A549 (cell line): ENCODE measurements at regions not wholly inside any gene's neighbourhood (a gene's known extent, or its start where the extent isn't known, plus 50 kb on each side); places are given as distances from the start of the nearest gene placed in this dataset.

Experiments
- BHLHE40 ChIP-seq: IDR thresholded peaks from 2 replicates; pipeline ENCODE4 v1.6.1; 2012; ENCODE audit warnings: low read depth, low read length, inconsistent platforms
- CEBPB ChIP-seq, 2 experiments: fragments of >200 bp in 1 of 2; sonication (Bioruptor Twin) in 1 of 2; formaldehyde crosslinking in 1 of 2; IDR thresholded peaks; 2 replicates each; pipeline ENCODE4 v1.6.1; 2012 to 2016
- POLR2A ChIP-seq: IDR thresholded peaks from 2 replicates; pipeline ENCODE4 v1.6.1; 2012; ENCODE audit warnings: mild to moderate bottlenecking, low read length
- TP53 ChIP-seq: fragments of 250-450 bp; sonication (Bioruptor Pico); IDR thresholded peaks from 2 replicates; pipeline ENCODE4 v1.5.0; 2021; ENCODE audit warnings: mild to moderate bottlenecking, moderate library complexity
- TF ChIP-seq, protein P1 (sequence below): fragments of >200 bp; sonication (Bioruptor Twin); formaldehyde crosslinking; IDR thresholded peaks from 3 replicates; pipeline ENCODE4 v1.5.1; 2016

DNA sequence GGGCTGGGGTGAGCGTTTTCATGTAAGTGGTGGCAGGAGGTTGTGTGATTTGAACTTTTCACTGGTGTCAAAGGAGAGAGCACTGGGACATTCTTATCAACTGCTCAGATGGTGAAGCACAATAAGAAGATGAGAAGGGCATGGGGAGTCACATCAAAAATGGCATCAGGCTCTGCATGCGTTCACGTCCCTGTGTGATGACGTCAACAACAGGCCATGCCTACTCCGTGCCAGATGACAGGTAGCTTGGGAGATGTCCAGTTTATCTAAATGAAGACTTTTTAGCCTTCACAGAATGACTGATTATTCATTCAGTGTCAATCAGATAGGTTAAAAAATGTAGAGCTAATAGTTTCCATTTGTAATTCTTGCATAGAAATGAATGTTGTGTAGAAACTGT lies 264.3 kb upstream of the POM121L12 start:
- TF ChIP-seq, protein P1, sequence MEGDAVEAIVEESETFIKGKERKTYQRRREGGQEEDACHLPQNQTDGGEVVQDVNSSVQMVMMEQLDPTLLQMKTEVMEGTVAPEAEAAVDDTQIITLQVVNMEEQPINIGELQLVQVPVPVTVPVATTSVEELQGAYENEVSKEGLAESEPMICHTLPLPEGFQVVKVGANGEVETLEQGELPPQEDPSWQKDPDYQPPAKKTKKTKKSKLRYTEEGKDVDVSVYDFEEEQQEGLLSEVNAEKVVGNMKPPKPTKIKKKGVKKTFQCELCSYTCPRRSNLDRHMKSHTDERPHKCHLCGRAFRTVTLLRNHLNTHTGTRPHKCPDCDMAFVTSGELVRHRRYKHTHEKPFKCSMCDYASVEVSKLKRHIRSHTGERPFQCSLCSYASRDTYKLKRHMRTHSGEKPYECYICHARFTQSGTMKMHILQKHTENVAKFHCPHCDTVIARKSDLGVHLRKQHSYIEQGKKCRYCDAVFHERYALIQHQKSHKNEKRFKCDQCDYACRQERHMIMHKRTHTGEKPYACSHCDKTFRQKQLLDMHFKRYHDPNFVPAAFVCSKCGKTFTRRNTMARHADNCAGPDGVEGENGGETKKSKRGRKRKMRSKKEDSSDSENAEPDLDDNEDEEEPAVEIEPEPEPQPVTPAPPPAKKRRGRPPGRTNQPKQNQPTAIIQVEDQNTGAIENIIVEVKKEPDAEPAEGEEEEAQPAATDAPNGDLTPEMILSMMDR = no peak
- TF ChIP-seq POLR2A (no peak), BHLHE40 (no peak), TP53 (CRISPR knock-in tag) (no peak), CEBPB (IDR thresholded peaks at IDR 0.05) (no peak)
